22Rv1 (cell line): ENCODE measurements at regions not wholly inside any gene's neighbourhood (a gene's known extent, or its start where the extent isn't known, plus 50 kb on each side); places are given as distances from the start of the nearest gene placed in this dataset.

Experiments used
- H3K27ac ChIP-seq: fragments of 450-650 bp; 2 replicates; pipeline ENCODE4 v1.5.1; 2017
- CTCF ChIP-seq: fragments of 450-650 bp; IDR thresholded peaks from 2 replicates; pipeline ENCODE4 v1.5.1; 2017; ENCODE audit warnings: mild to moderate bottlenecking
- ZFX ChIP-seq: fragments of 450-650 bp; IDR thresholded peaks from 2 replicates; pipeline ENCODE4 v1.6.1; 2017; ENCODE audit warnings: antibody characterized with exemption, borderline replicate concordance

- no peak overlapping the region for H3K27ac ChIP-seq
- no peak for TF ChIP-seq ZFX
- no peak for TF ChIP-seq CTCF
Observed at GRCh38 chr13:99800951-99801350, 170.6 kb downstream of the ZIC5 start.

GRCh38 chr13:99800011-99800410, 171.6 kb downstream of the ZIC5 start:
- TF ChIP-seq CTCF, result no peak
- no peak for TF ChIP-seq ZFX
- no peak overlapping the region for H3K27ac ChIP-seq

GRCh38 chr13:99798756-99799155, 172.8 kb downstream of the ZIC5 start:
- H3K27ac ChIP-seq, result peak overlapping the region; percentile 56
- TF ChIP-seq CTCF (no peak), ZFX (no peak)

- no peak for TF ChIP-seq ZFX
- no peak for TF ChIP-seq CTCF
- H3K27ac ChIP-seq, result peak overlapping the region; percentile 56
Observed at GRCh38 chr13:99797691-99798090, 173.9 kb downstream of the ZIC5 start.

DNA sequence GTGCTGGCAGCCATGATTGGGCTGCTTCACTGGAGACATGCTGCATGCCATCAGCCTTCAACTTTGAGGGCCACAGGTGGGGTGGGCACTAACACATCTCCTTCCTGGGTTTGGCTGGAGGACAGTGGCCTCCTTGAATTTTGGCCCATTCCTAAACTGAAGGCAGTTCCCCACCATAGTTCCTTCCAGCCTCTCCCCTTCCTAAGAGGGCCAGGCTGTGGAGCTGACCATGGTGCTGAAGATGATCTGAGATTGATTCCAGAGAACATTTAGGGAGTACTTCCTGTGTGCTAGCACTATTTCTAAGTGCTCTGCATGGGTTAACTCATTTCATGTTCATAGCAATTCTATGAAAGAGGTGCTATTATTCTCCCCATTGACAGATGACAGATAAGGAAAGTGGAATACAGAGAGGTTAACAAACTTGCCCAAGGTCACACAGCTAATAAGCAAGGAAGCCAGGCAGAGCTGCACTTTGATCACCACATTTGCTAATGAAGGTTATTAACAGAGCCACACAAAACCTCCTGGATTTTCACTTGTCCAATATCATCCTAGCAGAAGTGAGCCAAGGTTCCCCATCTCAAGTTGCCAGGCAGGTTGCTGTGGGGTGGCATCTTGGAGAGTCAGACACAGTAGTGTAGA, 175.3 kb downstream of the ZIC5 start:
- TF ChIP-seq CTCF, result no peak
- TF ChIP-seq ZFX, result no peak

DNA sequence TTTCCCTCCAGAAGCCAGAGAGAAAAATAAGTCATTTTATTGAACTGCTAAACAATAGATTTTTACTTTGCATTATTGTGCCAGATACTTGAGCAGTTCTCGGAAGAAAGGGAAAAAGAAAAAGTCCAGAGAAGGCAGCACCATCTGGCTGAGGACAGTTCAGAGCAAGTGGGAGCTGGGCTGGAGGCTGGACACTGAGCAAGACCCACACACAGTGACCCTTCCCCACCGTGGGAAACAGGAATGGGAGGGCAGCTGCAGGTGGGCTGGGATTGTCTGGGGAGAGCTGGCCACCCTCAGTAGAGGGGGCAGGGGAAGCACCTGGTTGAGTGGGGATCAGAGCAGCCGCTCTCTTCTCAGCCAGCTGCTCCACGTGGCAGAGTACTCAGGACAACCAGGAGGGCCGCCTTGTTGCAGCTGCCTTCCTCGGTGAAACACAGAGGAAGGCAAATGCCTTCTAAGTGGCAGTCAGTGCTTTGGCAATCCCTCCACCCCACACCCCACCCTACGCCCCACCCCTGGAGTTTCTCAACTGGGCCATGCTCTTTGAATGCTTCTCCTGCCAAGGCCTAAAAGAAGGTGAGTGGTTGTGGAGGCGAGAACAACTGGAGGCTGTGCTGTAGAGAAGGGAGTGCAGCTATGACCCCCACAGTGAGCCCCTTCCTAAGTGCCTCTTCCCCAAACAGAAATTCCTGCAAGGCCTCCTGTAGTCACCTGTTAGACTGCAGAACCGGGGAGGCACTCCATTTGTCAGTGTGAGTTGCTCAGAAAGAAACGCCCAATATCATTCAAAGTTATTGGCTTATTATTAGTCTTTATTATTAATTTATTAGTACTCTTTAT, 179.3 kb downstream of the ZIC5 start:
- H3K27ac ChIP-seq, result no peak overlapping the region
- no peak for TF ChIP-seq ZFX
- no peak for TF ChIP-seq CTCF

More for the DNA sequence above, 175.3 kb downstream of the ZIC5 start:
- H3K27ac ChIP-seq, result no peak overlapping the region

- H3K27ac ChIP-seq, result no peak overlapping the region
- TF ChIP-seq ZFX, result no peak
Observed at GRCh38 chr13:99782669-99783068, 188.9 kb downstream of the ZIC5 start.
